SK-N-SH treated with all-trans-retinoic acid at 6 μM for 48 hours (cell line): ENCODE measurements at regions not wholly inside any gene's neighbourhood (a gene's known extent, or its start where the extent isn't known, plus 50 kb on each side); places are given as distances from the start of the nearest gene placed in this dataset.

Experiments
- ATAC-seq: fragments of 200-7000 bp; cut with Tn5 transposase; 3 replicates; pipeline ENCODE4 v1.9.1; 2020; ENCODE audit warnings: mild to moderate bottlenecking, moderate library complexity
- ARNTL ChIP-seq: fragments of 450-650 bp; formaldehyde crosslinking; IDR thresholded peaks from 2 replicates; pipeline ENCODE4 v1.5.0; 2020; ENCODE audit warnings: low read depth, mild to moderate bottlenecking, moderate library complexity, borderline replicate concordance
- BACH2 ChIP-seq: fragments of 250-450 bp; sonication (Bioruptor Pico); IDR thresholded peaks from 2 replicates; pipeline ENCODE4 v1.9.0; 2021; ENCODE audit warnings: mild to moderate bottlenecking, borderline replicate concordance
- CSDC2 ChIP-seq: fragments of 250-450 bp; sonication (Bioruptor Pico); IDR thresholded peaks from 2 replicates; pipeline ENCODE4 v1.5.0; 2020; ENCODE audit warnings: mild to moderate bottlenecking, moderate library complexity
- CSRNP3 ChIP-seq: fragments of 250-450 bp; sonication (Bioruptor Pico); IDR thresholded peaks from 2 replicates; pipeline ENCODE4 v1.5.1; 2021; ENCODE audit warnings: mild to moderate bottlenecking, moderate library complexity
- ESRRG ChIP-seq: fragments of 250-450 bp; sonication (Bioruptor Pico); IDR thresholded peaks from 2 replicates; pipeline ENCODE4 v1.6.1; 2021; ENCODE audit warnings: mild to moderate bottlenecking
- GLIS3 ChIP-seq: fragments of 250-450 bp; sonication (Bioruptor Pico); IDR thresholded peaks from 2 replicates; pipeline ENCODE4 v1.5.0; 2020; ENCODE audit warnings: mild to moderate bottlenecking, moderate library complexity
- ISL1 ChIP-seq: fragments of 250-450 bp; sonication (Bioruptor Pico); IDR thresholded peaks from 2 replicates; pipeline ENCODE4 v2.1.2; 2022; ENCODE audit warnings: mild to moderate bottlenecking, moderate library complexity
- OSR1 ChIP-seq: fragments of 250-450 bp; sonication (Bioruptor Pico); IDR thresholded peaks from 2 replicates; pipeline ENCODE4 v1.8.0; 2022; ENCODE audit warnings: moderate library complexity, mild to moderate bottlenecking, inconsistent platforms
- PATZ1 ChIP-seq: fragments of 250-450 bp; sonication (Bioruptor Pico); IDR thresholded peaks from 2 replicates; pipeline ENCODE4 v1.8.0; 2020; ENCODE audit warnings: mild to moderate bottlenecking, moderate library complexity, borderline replicate concordance
- PPARA ChIP-seq: fragments of 250-450 bp; sonication (Bioruptor Pico); IDR thresholded peaks from 2 replicates; pipeline ENCODE4 v1.5.0; 2020; ENCODE audit warnings: mild to moderate bottlenecking, borderline replicate concordance
- RARB ChIP-seq: fragments of 250-450 bp; sonication (Bioruptor Pico); IDR thresholded peaks from 2 replicates; pipeline ENCODE4 v1.8.0; 2021; ENCODE audit warnings: mild to moderate bottlenecking, moderate library complexity
- SNAI2 ChIP-seq: fragments of 250-450 bp; sonication (Bioruptor Pico); IDR thresholded peaks from 2 replicates; pipeline ENCODE4 v1.5.0; 2020; ENCODE audit warnings: mild to moderate bottlenecking, moderate library complexity
- TCF4 ChIP-seq: fragments of 250-450 bp; sonication (Bioruptor Pico); IDR thresholded peaks from 2 replicates; pipeline ENCODE4 v1.8.0; 2021; ENCODE audit warnings: mild to moderate bottlenecking, moderate library complexity, borderline replicate concordance
- TOX ChIP-seq: fragments of 250-450 bp; sonication (Bioruptor Pico); IDR thresholded peaks from 2 replicates; pipeline ENCODE4 v1.8.0; 2021; ENCODE audit warnings: mild to moderate bottlenecking, moderate library complexity, borderline replicate concordance
- TSHZ2 ChIP-seq: fragments of 250-450 bp; sonication (Bioruptor Pico); IDR thresholded peaks from 2 replicates; pipeline ENCODE4 v1.5.0; 2020; ENCODE audit warnings: mild to moderate bottlenecking, moderate library complexity
- ZFP3 ChIP-seq: fragments of 250-450 bp; sonication (Bioruptor Pico); IDR thresholded peaks from 2 replicates; pipeline ENCODE4 v1.5.0; 2020; ENCODE audit warnings: mild to moderate bottlenecking, moderate library complexity
- ZFP30 ChIP-seq: fragments of 450-650 bp; formaldehyde crosslinking; IDR thresholded peaks from 2 replicates; pipeline ENCODE4 v1.5.0; 2022; ENCODE audit warnings: mild to moderate bottlenecking, moderate library complexity
- ZNF70 ChIP-seq: fragments of 450-650 bp; formaldehyde crosslinking; IDR thresholded peaks from 2 replicates; pipeline ENCODE4 v1.5.0; 2020; ENCODE audit warnings: mild to moderate bottlenecking, moderate library complexity

- no peak for TF ChIP-seq TSHZ2
These were observed 1567.0 kb upstream of the SPRY2 start (continued) for GRCh38 chr13:81907787-81908372.

- TF ChIP-seq ZFP30 (no peak), PATZ1 (CRISPR knock-in tag) (no peak), ISL1 (CRISPR knock-in tag) (no peak), PPARA (no peak)
- no peak for ATAC-seq
These were observed 1547.9 kb upstream of the SPRY2 start for GRCh38 chr13:81888855-81889254.

GRCh38 chr13:81874681-81875661 is 1534.0 kb upstream of the SPRY2 start:
- no peak for ATAC-seq
- TF ChIP-seq CSDC2 (CRISPR knock-in tag) (no peak), BACH2 (CRISPR knock-in tag) (no peak), ISL1 (CRISPR knock-in tag) (no peak), ESRRG (CRISPR knock-in tag) (no peak), ARNTL (CRISPR knock-in tag) (no peak), SNAI2 (CRISPR knock-in tag) (no peak), TSHZ2 (no peak), ZNF70 (CRISPR knock-in tag) (no peak), ZFP3 (no peak)

GRCh38 chr13:81874253-81874652 is 1533.3 kb upstream of the SPRY2 start:
- ATAC-seq, result no peak
- TF ChIP-seq GLIS3 (CRISPR knock-in tag) (no peak), ZFP3 (no peak), TOX (no peak), OSR1 (CRISPR knock-in tag) (no peak), TCF4 (no peak), CSRNP3 (CRISPR knock-in tag) (no peak), CSDC2 (CRISPR knock-in tag) (no peak), ISL1 (CRISPR knock-in tag) (no peak), RARB (CRISPR knock-in tag) (no peak)
- TF ChIP-seq, all 23 proteins: peak for 0
